Vagina (tissue), 2 donors: ENCODE measurements at regions not wholly inside any gene's neighbourhood (a gene's known extent, or its start where the extent isn't known, plus 50 kb on each side); places are given as distances from the start of the nearest gene placed in this dataset.

Source experiments
- CTCF ChIP-seq, 3 experiments: fragments of 450-650 bp in 2 of 3; fragments of 200-600 bp in 1 of 3; sonication (generic) in 1 of 3; IDR thresholded peaks; one replicate each; pipeline ENCODE4 v1.5.1; 2017 to 2019; ENCODE audit warnings: antibody characterized with exemption in 3 of 3, mild to moderate bottlenecking in 2 of 3, moderate library complexity in 2 of 3
- POLR2A ChIP-seq, 2 donors: fragments of 450-650 bp; IDR thresholded peaks; one replicate each; pipeline ENCODE4 v1.6.1; 2017; ENCODE audit warnings: antibody characterized with exemption in 2 of 2, mild to moderate bottlenecking in 2 of 2, moderate library complexity in 2 of 2

- TF ChIP-seq POLR2A (IDR thresholded peaks at IDR 0.05) (no peak), CTCF (IDR thresholded peaks at IDR 0.05) (no peak)
These were observed 62.5 kb upstream of the AKR1E2 start for GRCh38 chr10:4763513-4763912.
